Body of pancreas (tissue), 4 donors: ENCODE measurements at regions not wholly inside any gene's neighbourhood (a gene's known extent, or its start where the extent isn't known, plus 50 kb on each side); places are given as distances from the start of the nearest gene placed in this dataset.

Experiments
- CTCF ChIP-seq, 7 experiments: fragments of 450-650 bp in 4 of 7; fragments of 200-600 bp in 3 of 7; sonication (generic) in 3 of 7; IDR thresholded peaks; one replicate each; pipeline ENCODE4 v1.5.1; 2016 to 2019; ENCODE audit warnings: antibody characterized with exemption in 7 of 7
- POLR2A ChIP-seq, 3 donors: fragments of 450-650 bp; IDR thresholded peaks; one replicate each; pipeline ENCODE4 v1.6.1; 2016; ENCODE audit warnings: antibody characterized with exemption in 3 of 3, mild to moderate bottlenecking in 2 of 3

- TF ChIP-seq POLR2A (IDR thresholded peaks at IDR 0.05), result no peak
- no peak for TF ChIP-seq CTCF (IDR thresholded peaks at IDR 0.05)
Measured at GRCh38 chr9:13958672-13959071, 355.3 kb downstream of the NFIB start.
